A673 (cell line): ENCODE measurements at regions not wholly inside any gene's neighbourhood (a gene's known extent, or its start where the extent isn't known, plus 50 kb on each side); places are given as distances from the start of the nearest gene placed in this dataset.

Experiments
- BruUV-seq: library from RNA; stranded (reverse); fragments of 400-500 nt; replicated peaks from 2 replicates; lab custom pipeline; 2021; lab: Mats Ljungman, UMichigan
- CTCF ChIA-PET: fragments of 300-600 bp; sonication (Branson Sonifier 250); formaldehyde crosslinking; loops from one replicate; lab custom pipeline; 2022; ENCODE audit warnings: antibody characterized with exemption; lab: Charles Lee
- POLR2A ChIA-PET: fragments of 300-600 bp; sonication (Branson Sonifier 250); formaldehyde crosslinking; loops from one replicate; lab custom pipeline; 2022; ENCODE audit warnings: antibody characterized with exemption; ENCODE audit not compliant: low non-redundant PET; lab: Charles Lee
- DNase-seq: peaks from one replicate; pipeline ENCODE4 v3.0.0-alpha.2; 2015; ENCODE audit warnings: low spot score
- H3K27ac ChIP-seq: fragments of 200-600 bp; sonication (generic); 2 replicates; pipeline ENCODE4 v1.5.1; 2016; ENCODE audit warnings: mixed run types, low read depth, mild to moderate bottlenecking, mixed read lengths, antibody characterized with exemption, low read length; ENCODE audit not compliant: poor library complexity, severe bottlenecking
- H3K27me3 ChIP-seq: fragments of 200-600 bp; sonication (generic); replicated peaks from 2 replicates; pipeline ENCODE4 v1.6.1; 2017; ENCODE audit warnings: mixed run types, low read depth, mild to moderate bottlenecking, mixed read lengths, antibody characterized with exemption, low read length; ENCODE audit not compliant: insufficient read depth, poor library complexity
- H3K36me3 ChIP-seq: fragments of 200-600 bp; sonication (generic); 2 replicates; pipeline ENCODE4 v1.6.1; 2016; ENCODE audit warnings: mixed run types, mild to moderate bottlenecking, mixed read lengths, antibody characterized with exemption, low read length; ENCODE audit not compliant: insufficient read depth, poor library complexity, severe bottlenecking
- H3K4me1 ChIP-seq: fragments of 200-600 bp; sonication (generic); 2 replicates; pipeline ENCODE4 v1.6.1; 2017; ENCODE audit warnings: mixed run types, mild to moderate bottlenecking, mixed read lengths, antibody characterized with exemption, low read length; ENCODE audit not compliant: insufficient read depth, poor library complexity, severe bottlenecking
- H3K4me3 ChIP-seq: fragments of 200-600 bp; sonication (generic); 2 replicates; pipeline ENCODE4 v1.5.1; 2016; ENCODE audit warnings: low read depth, mixed run types, mild to moderate bottlenecking, mixed read lengths, low read length; ENCODE audit not compliant: poor library complexity, severe bottlenecking
- H3K9me3 ChIP-seq: fragments of 200-600 bp; sonication (generic); 2 replicates; pipeline ENCODE4 v1.6.1; 2016; ENCODE audit warnings: mixed run types, low read depth, mild to moderate bottlenecking, mixed read lengths, antibody characterized with exemption, low read length; ENCODE audit not compliant: poor library complexity, severe bottlenecking
- EZH2 ChIP-seq: fragments of 200-600 bp; sonication (generic); IDR thresholded peaks from 2 replicates; pipeline ENCODE4 v1.6.1; 2017; ENCODE audit warnings: borderline replicate concordance, low read depth, mild to moderate bottlenecking, mixed read lengths, antibody characterized with exemption, low read length; ENCODE audit not compliant: poor library complexity, severe bottlenecking
- intact Hi-C: fragments of 100-400 bp; cut with micrococcal nuclease; formaldehyde crosslinking; loops from one replicate; pipeline ENCODE4 v1.10.0; 2022; ENCODE audit not compliant: unreplicated experiment
- TF ChIP-seq, protein P1 (sequence below): fragments of 300-800, 200-600 bp; sonication (generic); conservative IDR thresholded peaks from 2 replicates; pipeline ENCODE4 v1.5.1; 2017; ENCODE audit warnings: low read depth, mild to moderate bottlenecking, antibody characterized with exemption, low read length, moderate library complexity, mixed read lengths

- Histone ChIP-seq H3K27ac (no peak overlapping the region), H3K27me3 (no peaks in the 10 kb centered on the region), H3K9me3 (no peaks in the 10 kb centered on the region), H3K36me3 (no peaks in the 10 kb centered on the region), H3K4me1 (no peaks in the 10 kb centered on the region), H3K4me3 (no peak overlapping the region)
- ChIA-PET CTCF (no interaction called here), POLR2A (no interaction called here)
- BruUV-seq = no TSS peak
- TF ChIP-seq EZH2 = no peak
- TF ChIP-seq, protein P1, sequence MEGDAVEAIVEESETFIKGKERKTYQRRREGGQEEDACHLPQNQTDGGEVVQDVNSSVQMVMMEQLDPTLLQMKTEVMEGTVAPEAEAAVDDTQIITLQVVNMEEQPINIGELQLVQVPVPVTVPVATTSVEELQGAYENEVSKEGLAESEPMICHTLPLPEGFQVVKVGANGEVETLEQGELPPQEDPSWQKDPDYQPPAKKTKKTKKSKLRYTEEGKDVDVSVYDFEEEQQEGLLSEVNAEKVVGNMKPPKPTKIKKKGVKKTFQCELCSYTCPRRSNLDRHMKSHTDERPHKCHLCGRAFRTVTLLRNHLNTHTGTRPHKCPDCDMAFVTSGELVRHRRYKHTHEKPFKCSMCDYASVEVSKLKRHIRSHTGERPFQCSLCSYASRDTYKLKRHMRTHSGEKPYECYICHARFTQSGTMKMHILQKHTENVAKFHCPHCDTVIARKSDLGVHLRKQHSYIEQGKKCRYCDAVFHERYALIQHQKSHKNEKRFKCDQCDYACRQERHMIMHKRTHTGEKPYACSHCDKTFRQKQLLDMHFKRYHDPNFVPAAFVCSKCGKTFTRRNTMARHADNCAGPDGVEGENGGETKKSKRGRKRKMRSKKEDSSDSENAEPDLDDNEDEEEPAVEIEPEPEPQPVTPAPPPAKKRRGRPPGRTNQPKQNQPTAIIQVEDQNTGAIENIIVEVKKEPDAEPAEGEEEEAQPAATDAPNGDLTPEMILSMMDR = no peak
- intact Hi-C loops = no loop called here
- DNase-seq = no peak
These were observed 87.9 kb upstream of the WDR1 start for GRCh38 chr4:10204401-10205058.

- no peaks in the 10 kb centered on the region for H3K4me1 ChIP-seq
- TF ChIP-seq EZH2 = no peak
- TF ChIP-seq, protein P1 = no peak
- CTCF ChIA-PET = no interaction called here
- no peak for DNase-seq
- no peaks in the 10 kb centered on the region for H3K9me3 ChIP-seq
- no peaks in the 10 kb centered on the region for H3K36me3 ChIP-seq
- no peak overlapping the region for H3K4me3 ChIP-seq
- no TSS peak for BruUV-seq
- POLR2A ChIA-PET = no interaction called here
- no peak overlapping the region for H3K27ac ChIP-seq
- intact Hi-C loops = no loop called here
- H3K27me3 ChIP-seq = no peaks in the 10 kb centered on the region
These were observed 87.3 kb upstream of the WDR1 start for GRCh38 chr4:10203851-10204250.

GRCh38 chr4:10201381-10202223, 85.0 kb upstream of the WDR1 start:
- DNase-seq = no peak
- no peaks in the 10 kb centered on the region for H3K27me3 ChIP-seq
- H3K36me3 ChIP-seq = no peaks in the 10 kb centered on the region
- no TSS peak for BruUV-seq
- POLR2A ChIA-PET = no interaction called here
- intact Hi-C loops = no loop called here
- CTCF ChIA-PET = no interaction called here
- no peaks in the 10 kb centered on the region for H3K9me3 ChIP-seq
- no peaks in the 10 kb centered on the region for H3K4me1 ChIP-seq
- H3K4me3 ChIP-seq = no peak overlapping the region
- no peak overlapping the region for H3K27ac ChIP-seq
- TF ChIP-seq EZH2 = no peak
- TF ChIP-seq, protein P1 = no peak
